OCI-LY1 (cell line): ENCODE measurements at regions not wholly inside any gene's neighbourhood (a gene's known extent, or its start where the extent isn't known, plus 50 kb on each side); places are given as distances from the start of the nearest gene placed in this dataset.

ENCODE experiments used
- H2AFZ ChIP-seq: fragments of 200-600 bp; sonication (generic), shearing (Covaris generic); 2 replicates; pipeline ENCODE4 v1.6.0; 2014; ENCODE audit warnings: antibody characterized with exemption, mild to moderate bottlenecking, low read length
- H3F3A ChIP-seq: fragments of 200-600 bp; sonication (generic), shearing (Covaris generic); 2 replicates; pipeline ENCODE4 v1.6.0; 2014; ENCODE audit warnings: mild to moderate bottlenecking, antibody characterized with exemption, low read length, moderate library complexity; ENCODE audit not compliant: insufficient read depth
- H3K27ac ChIP-seq: fragments of 200-600 bp; sonication (generic); 2 replicates; pipeline ENCODE4 v1.5.1; 2014; ENCODE audit warnings: low read length, mixed run types, mild to moderate bottlenecking, low read depth; ENCODE audit not compliant: poor library complexity, severe bottlenecking
- H3K27me3 ChIP-seq: fragments of 200-600 bp; sonication (generic); 2 replicates; pipeline ENCODE4 v1.6.0; 2014; ENCODE audit warnings: antibody characterized with exemption, mild to moderate bottlenecking, low read length, moderate library complexity; ENCODE audit not compliant: insufficient read depth
- H3K36me3 ChIP-seq: fragments of 200-600 bp; sonication (generic); 2 replicates; pipeline ENCODE4 v1.6.1; 2014; ENCODE audit warnings: mild to moderate bottlenecking, antibody characterized with exemption, low read length, moderate library complexity, mixed read lengths; ENCODE audit not compliant: insufficient read depth
- H3K4me1 ChIP-seq: fragments of 200-600 bp; sonication (generic); 2 replicates; pipeline ENCODE4 v1.5.1; 2014; ENCODE audit warnings: mild to moderate bottlenecking, low read length, moderate library complexity; ENCODE audit not compliant: insufficient read depth, severe bottlenecking
- H3K4me2 ChIP-seq: fragments of 200-600 bp; sonication (generic), shearing (Covaris generic); 2 replicates; pipeline ENCODE4 v1.6.1; 2014; ENCODE audit warnings: low read length
- H3K4me3 ChIP-seq: fragments of 200-600 bp; sonication (generic); 2 replicates; pipeline ENCODE4 v1.5.1; 2014; ENCODE audit warnings: low read length, low read depth, mild to moderate bottlenecking, mixed read lengths; ENCODE audit not compliant: poor library complexity, severe bottlenecking
- H3K79me2 ChIP-seq: fragments of 200-600 bp; shearing (Covaris generic); 2 replicates; pipeline ENCODE4 v1.6.1; 2016; ENCODE audit warnings: mixed run types, low read length, mixed read lengths; ENCODE audit not compliant: insufficient read depth
- H3K9ac ChIP-seq: fragments of 200-600 bp; sonication (generic), shearing (Covaris generic); 2 replicates; pipeline ENCODE4 v1.6.1; 2014; ENCODE audit warnings: mild to moderate bottlenecking, low read length, mixed read lengths
- H3K9me2 ChIP-seq: fragments of 200-600 bp; sonication (generic), shearing (Covaris generic); 2 replicates; pipeline ENCODE4 v1.6.1; 2014; ENCODE audit warnings: low read depth, mild to moderate bottlenecking, low read length, mixed read lengths
- H3K9me3 ChIP-seq: fragments of 200-600 bp; shearing (Covaris generic); 2 replicates; pipeline ENCODE4 v1.6.1; 2014; ENCODE audit warnings: low read length, mixed read lengths
- H4K20me1 ChIP-seq: fragments of 200-600 bp; sonication (generic), shearing (Covaris generic); 2 replicates; pipeline ENCODE4 v1.6.0; 2016; ENCODE audit warnings: mild to moderate bottlenecking, low read length; ENCODE audit not compliant: insufficient read depth
- CTCF ChIP-seq: fragments of 200-600 bp; sonication (generic), shearing (Covaris generic); IDR thresholded peaks from 2 replicates; pipeline ENCODE4 v1.5.1; 2017; ENCODE audit warnings: mild to moderate bottlenecking, antibody characterized with exemption, low read length, moderate library complexity, mixed read lengths
- EZH2 ChIP-seq: fragments of 200-600 bp; sonication (generic), shearing (Covaris generic); IDR thresholded peaks from 2 replicates; pipeline ENCODE4 v1.8.0; 2017; ENCODE audit warnings: borderline replicate concordance, mixed run types, mild to moderate bottlenecking, antibody characterized with exemption, low read length, moderate library complexity, mixed read lengths

- no peak overlapping the region for H3K4me2 ChIP-seq
- H3K27me3 ChIP-seq: no peaks in the 10 kb centered on the region
- H4K20me1 ChIP-seq: no peaks in the 10 kb centered on the region
- no peaks in the 10 kb centered on the region for H3K4me1 ChIP-seq
- no peak overlapping the region for H3K9ac ChIP-seq
- TF ChIP-seq EZH2 (no peak), CTCF (no peak)
- H3K9me3 ChIP-seq: no peaks in the 10 kb centered on the region
- no peak overlapping the region for H3K4me3 ChIP-seq
- H3K36me3 ChIP-seq: no peaks in the 10 kb centered on the region
- no peaks in the 10 kb centered on the region for H3K79me2 ChIP-seq
- no peak overlapping the region for H3K27ac ChIP-seq
- no peaks in the 10 kb centered on the region for H3K9me2 ChIP-seq
- no peaks in the 10 kb centered on the region for H3F3A ChIP-seq
- no peak overlapping the region for H2AFZ ChIP-seq
Measured at GRCh38 chr1:164021813-164022212, 537.2 kb upstream of the PBX1 start.

GRCh38 chr1:164033782-164034181 lies 525.2 kb upstream of the PBX1 start:
- Histone ChIP-seq H3K27ac (no peak overlapping the region), H3K4me1 (no peaks in the 10 kb centered on the region), H3K4me3 (no peak overlapping the region), H4K20me1 (no peaks in the 10 kb centered on the region), H3K36me3 (no peaks in the 10 kb centered on the region), H3K9me3 (no peaks in the 10 kb centered on the region), H3K9ac (no peak overlapping the region), H3K79me2 (no peaks in the 10 kb centered on the region), H3K9me2 (no peaks in the 10 kb centered on the region), H3F3A (no peaks in the 10 kb centered on the region), H3K27me3 (no peaks in the 10 kb centered on the region), H2AFZ (no peak overlapping the region), H3K4me2 (no peak overlapping the region)
- TF ChIP-seq CTCF: no peak
- no peak for TF ChIP-seq EZH2

- Histone ChIP-seq H3K4me1 (no peaks in the 10 kb centered on the region), H3K9me2 (no peaks in the 10 kb centered on the region), H3K9me3 (no peaks in the 10 kb centered on the region), H3K27me3 (no peaks in the 10 kb centered on the region), H3K9ac (no peak overlapping the region), H2AFZ (no peak overlapping the region), H3K27ac (no peak overlapping the region), H3K4me3 (no peak overlapping the region), H3K79me2 (no peaks in the 10 kb centered on the region), H3K4me2 (no peak overlapping the region), H3F3A (no peaks in the 10 kb centered on the region), H3K36me3 (no peaks in the 10 kb centered on the region), H4K20me1 (no peaks in the 10 kb centered on the region)
- TF ChIP-seq CTCF (no peak), EZH2 (no peak)
Measured at GRCh38 chr1:164040754-164041153, 518.2 kb upstream of the PBX1 start.
